HepG2 (cell line): ENCODE measurements at regions not wholly inside any gene's neighbourhood (a gene's known extent, or its start where the extent isn't known, plus 50 kb on each side); places are given as distances from the start of the nearest gene placed in this dataset.

Experiments
- ATAC-seq: fragments of 200-7000 bp; cut with Tn5 transposase; 3 replicates; pipeline ENCODE4 v1.9.1; 2020; ENCODE audit warnings: mild to moderate bottlenecking, moderate library complexity
- BruUV-seq: library from RNA; stranded (reverse); fragments of 400-500 nt; replicated peaks from 2 replicates; lab custom pipeline; 2021; lab: Mats Ljungman, UMichigan
- CTCF ChIA-PET: fragments of 300-600 bp; formaldehyde crosslinking; extraction: SDS; loops from one replicate; lab custom pipeline; 2021; ENCODE audit warnings: low total read pairs, inconsistent platforms, low intra/inter-chr PET ratio; lab: Yijun Ruan, JAX
- POLR2A ChIA-PET: fragments of 350-600 bp; sonication (Branson Sonifier 250); formaldehyde crosslinking; loops from one replicate; lab custom pipeline; 2020; ENCODE audit warnings: antibody characterized with exemption, inconsistent platforms; lab: Yijun Ruan, JAX
- DNase-seq: peaks from one replicate; pipeline ENCODE4 v3.0.0-alpha.2; 2015; ENCODE audit warnings: low spot score
- FAIRE-seq: peaks from 3 replicates; lab custom pipeline; 2011; peaks lifted over from hg19 to GRCh38; lab: Jason Lieb, UNC
- H2AFZ ChIP-seq: one replicate; pipeline ENCODE4 v1.6.1; 2011; ENCODE audit warnings: low read length, inconsistent platforms
- H3K27ac ChIP-seq: fragments of 300-600 bp; 3 replicates; pipeline ENCODE4 v1.8.0; 2011; ENCODE audit warnings: mixed run types, mild to moderate bottlenecking, mixed read lengths, low read length, inconsistent platforms; ENCODE audit not compliant: insufficient read depth; ENCODE audit errors: extremely low read length
- H3K27me3 ChIP-seq, 2 experiments: fragments of 200-600 bp in 1 of 2; 2 replicates in 1 of 2; 3 replicates in 1 of 2; pipeline versions ENCODE4 v1.6.0 to v1.8.0; 2011; ENCODE audit warnings: low read length in 2 of 2, mild to moderate bottlenecking in 2 of 2, moderate library complexity in 2 of 2, inconsistent platforms in 1 of 2; ENCODE audit not compliant: insufficient read depth in 2 of 2, control insufficient read depth in 1 of 2
- H3K36me3 ChIP-seq, 2 experiments: fragments of 200-600 bp in 1 of 2; replicated peaks in 1 of 2; 2 replicates in 1 of 2; 3 replicates in 1 of 2; pipeline versions ENCODE4 v1.5.1 to v1.8.0; 2011; ENCODE audit warnings: low read length in 2 of 2, inconsistent platforms in 1 of 2; ENCODE audit not compliant: insufficient read depth in 2 of 2, control insufficient read depth in 1 of 2
- H3K4me1 ChIP-seq: 2 replicates; pipeline ENCODE4 v1.5.1; 2012; ENCODE audit warnings: low read length, inconsistent platforms; ENCODE audit not compliant: insufficient read depth
- H3K4me2 ChIP-seq: 2 replicates; pipeline ENCODE4 v1.6.0; 2011; ENCODE audit warnings: low read depth, low read length, inconsistent platforms
- H3K4me3 ChIP-seq, 3 experiments: fragments of 200-600 bp in 1 of 3; sonication (generic), shearing (Covaris generic) in 1 of 3; replicated peaks in 1 of 3; 2 replicates each; pipeline ENCODE4 v1.5.1; 2011 to 2016; ENCODE audit warnings: low read length in 3 of 3, inconsistent platforms in 2 of 3, low read depth in 2 of 3, mild to moderate bottlenecking in 2 of 3, control low read depth in 1 of 3, mixed read lengths in 1 of 3; ENCODE audit not compliant: insufficient read depth in 1 of 3
- H3K79me2 ChIP-seq: one replicate; pipeline ENCODE4 v1.6.1; 2011; ENCODE audit warnings: low read length, inconsistent platforms; ENCODE audit not compliant: insufficient read depth
- H3K9ac ChIP-seq: 2 replicates; pipeline ENCODE4 v1.6.0; 2011; ENCODE audit warnings: mild to moderate bottlenecking, low read depth, low read length, inconsistent platforms; ENCODE audit not compliant: insufficient read depth
- H3K9me3 ChIP-seq: 2 replicates; pipeline ENCODE4 v1.5.1; 2012; ENCODE audit warnings: mild to moderate bottlenecking, low read length
- H4K20me1 ChIP-seq: 2 replicates; pipeline ENCODE4 v1.6.0; 2011; ENCODE audit warnings: inconsistent platforms, mild to moderate bottlenecking, low read length, moderate library complexity; ENCODE audit not compliant: insufficient read depth
- MIER2 ChIP-seq: IDR thresholded peaks from 2 replicates; pipeline ENCODE4 v1.6.1; 2016; ENCODE audit warnings: missing biosample characterization, missing genetic modification reagents
- SNAI1 ChIP-seq: sonication (generic); formaldehyde crosslinking; IDR thresholded peaks from 2 replicates; pipeline ENCODE4 v1.5.0; 2020; ENCODE audit warnings: mild to moderate bottlenecking, missing genetic modification reagents, borderline replicate concordance
- ZSCAN29 ChIP-seq: sonication (generic); formaldehyde crosslinking; conservative IDR thresholded peaks from 2 replicates; pipeline ENCODE4 v1.4.0; 2020; ENCODE audit warnings: mild to moderate bottlenecking, missing genetic modification reagents
- WGBS: methylation state at CpG from one replicate; pipeline ENCODE4 v1.1.6; 2017; ENCODE audit warnings: low lambda C conversion rate; 5-methylcytosine and 5-hydroxymethylcytosine counted together
- in situ Hi-C: cut with HindIII; loops from 2 replicates; pipeline ENCODE4 v1.10.0; 2017; ENCODE audit warnings: low pct_unique_long_range_greater_than_20kb; ENCODE audit not compliant: extremely low pct_ligation_motif_present
- intact Hi-C: fragments of 100-400 bp; cut with micrococcal nuclease; formaldehyde crosslinking; loops from one replicate; pipeline ENCODE4 v1.10.0; 2022; ENCODE audit not compliant: unreplicated experiment
- TF ChIP-seq, protein P1 (sequence below): IDR thresholded peaks from 2 replicates; pipeline ENCODE4 v1.6.1; 2016; ENCODE audit warnings: missing biosample characterization, missing genetic modification reagents, low read depth
- TF ChIP-seq, protein P2 (sequence below), 2 experiments: sonication (generic) in 1 of 2; formaldehyde crosslinking in 1 of 2; IDR thresholded peaks; 2 replicates each; pipeline versions ENCODE4 v1.5.1 to v1.6.1; 2011 to 2020; ENCODE audit warnings: borderline replicate concordance in 1 of 2, low read depth in 1 of 2, low read length in 1 of 2, mild to moderate bottlenecking in 1 of 2, missing genetic modification reagents in 1 of 2, moderate library complexity in 1 of 2
- TF ChIP-seq, protein P3 (sequence below): sonication (generic); formaldehyde crosslinking; IDR thresholded peaks from 2 replicates; pipeline ENCODE4 v1.4.0; 2020; ENCODE audit warnings: missing genetic modification reagents, borderline replicate concordance
- TF ChIP-seq, protein P4 (sequence below): sonication (generic); formaldehyde crosslinking; IDR thresholded peaks from 2 replicates; pipeline ENCODE4 v1.5.0; 2020; ENCODE audit warnings: mild to moderate bottlenecking, missing genetic modification reagents

DNA sequence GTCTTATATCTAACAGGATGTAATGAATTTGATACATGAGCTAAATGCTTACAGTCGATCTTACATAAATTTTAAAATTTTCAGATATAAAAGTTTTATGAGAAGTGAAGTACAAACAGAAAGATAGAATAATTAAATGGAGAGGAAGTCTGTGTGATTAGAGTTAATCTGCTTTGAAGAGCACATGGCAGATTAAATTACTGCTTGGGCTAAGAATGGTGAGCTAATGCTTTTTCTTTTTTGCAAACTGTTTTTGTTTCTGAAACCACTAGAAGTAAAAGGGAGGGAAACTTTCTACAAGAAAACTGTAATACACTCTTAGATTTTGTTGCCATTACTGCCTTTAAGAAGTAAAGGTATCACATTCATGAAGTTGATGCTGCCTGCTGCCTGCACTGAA, 96.3 kb upstream of the SPRY2 start (continued):
- TF ChIP-seq, protein P1, sequence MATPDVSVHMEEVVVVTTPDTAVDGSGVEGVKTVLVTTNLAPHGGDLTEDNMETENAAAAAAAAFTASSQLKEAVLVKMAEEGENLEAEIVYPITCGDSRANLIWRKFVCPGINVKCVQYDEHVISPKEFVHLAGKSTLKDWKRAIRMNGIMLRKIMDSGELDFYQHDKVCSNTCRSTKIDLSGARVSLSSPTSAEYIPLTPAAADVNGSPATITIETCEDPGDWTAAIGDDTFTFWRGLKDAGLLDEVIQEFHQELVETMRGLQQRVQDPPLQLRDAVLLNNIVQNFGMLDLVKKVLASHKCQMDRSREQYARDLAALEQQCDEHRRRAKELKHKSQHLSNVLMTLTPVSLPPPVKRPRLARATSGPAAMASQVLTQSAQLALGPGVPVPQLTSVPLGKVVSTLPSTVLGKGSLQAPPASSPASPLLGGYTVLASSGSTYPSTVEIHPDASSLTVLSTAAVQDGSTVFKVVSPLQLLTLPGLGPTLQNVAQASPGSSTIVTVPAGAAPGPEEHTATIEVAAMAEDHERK: no peak
- TF ChIP-seq SNAI1: no peak
- TF ChIP-seq, protein P2, sequence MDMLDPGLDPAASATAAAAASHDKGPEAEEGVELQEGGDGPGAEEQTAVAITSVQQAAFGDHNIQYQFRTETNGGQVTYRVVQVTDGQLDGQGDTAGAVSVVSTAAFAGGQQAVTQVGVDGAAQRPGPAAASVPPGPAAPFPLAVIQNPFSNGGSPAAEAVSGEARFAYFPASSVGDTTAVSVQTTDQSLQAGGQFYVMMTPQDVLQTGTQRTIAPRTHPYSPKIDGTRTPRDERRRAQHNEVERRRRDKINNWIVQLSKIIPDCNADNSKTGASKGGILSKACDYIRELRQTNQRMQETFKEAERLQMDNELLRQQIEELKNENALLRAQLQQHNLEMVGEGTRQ (IDR thresholded peaks at IDR 0.05; ENCODE audit: low read depth, low read length): no peak
- TF ChIP-seq, protein P2 (CRISPR knock-in tag; IDR thresholded peaks at IDR 0.05; ENCODE audit: borderline replicate concordance): no peak
- TF ChIP-seq, protein P3, sequence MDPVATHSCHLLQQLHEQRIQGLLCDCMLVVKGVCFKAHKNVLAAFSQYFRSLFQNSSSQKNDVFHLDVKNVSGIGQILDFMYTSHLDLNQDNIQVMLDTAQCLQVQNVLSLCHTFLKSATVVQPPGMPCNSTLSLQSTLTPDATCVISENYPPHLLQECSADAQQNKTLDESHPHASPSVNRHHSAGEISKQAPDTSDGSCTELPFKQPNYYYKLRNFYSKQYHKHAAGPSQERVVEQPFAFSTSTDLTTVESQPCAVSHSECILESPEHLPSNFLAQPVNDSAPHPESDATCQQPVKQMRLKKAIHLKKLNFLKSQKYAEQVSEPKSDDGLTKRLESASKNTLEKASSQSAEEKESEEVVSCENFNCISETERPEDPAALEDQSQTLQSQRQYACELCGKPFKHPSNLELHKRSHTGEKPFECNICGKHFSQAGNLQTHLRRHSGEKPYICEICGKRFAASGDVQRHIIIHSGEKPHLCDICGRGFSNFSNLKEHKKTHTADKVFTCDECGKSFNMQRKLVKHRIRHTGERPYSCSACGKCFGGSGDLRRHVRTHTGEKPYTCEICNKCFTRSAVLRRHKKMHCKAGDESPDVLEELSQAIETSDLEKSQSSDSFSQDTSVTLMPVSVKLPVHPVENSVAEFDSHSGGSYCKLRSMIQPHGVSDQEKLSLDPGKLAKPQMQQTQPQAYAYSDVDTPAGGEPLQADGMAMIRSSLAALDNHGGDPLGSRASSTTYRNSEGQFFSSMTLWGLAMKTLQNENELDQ (CRISPR knock-in tag): no peak
- TF ChIP-seq, all 625 proteins: peak for 0

DNA sequence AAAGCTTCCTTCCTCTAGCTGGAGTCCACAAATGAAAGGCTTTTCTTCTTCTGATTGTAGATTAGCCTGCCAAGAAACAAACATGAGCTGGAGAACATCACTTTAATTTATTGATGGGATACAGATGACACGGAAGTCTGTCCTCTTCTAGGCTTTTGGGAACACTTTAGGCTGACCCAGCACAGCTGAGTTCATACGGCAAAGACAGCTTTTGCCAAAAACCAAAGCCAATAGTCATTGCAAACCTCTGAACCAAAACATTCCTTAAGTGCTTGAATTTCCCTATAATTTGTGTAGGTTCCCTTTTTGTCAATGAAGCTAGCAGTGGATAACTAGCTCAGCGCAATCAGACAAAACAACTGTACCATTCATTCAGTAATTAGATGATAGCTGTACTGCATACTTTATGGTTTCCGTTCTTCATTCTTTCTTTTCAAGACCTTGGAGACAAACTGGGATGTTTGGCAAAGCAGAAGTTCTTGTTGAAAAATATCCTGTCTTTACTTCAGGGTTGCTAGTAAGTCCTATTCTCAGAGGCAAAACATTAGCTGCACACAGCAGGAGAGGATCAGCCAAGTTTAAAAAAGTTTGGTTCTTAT, 95.7 kb upstream of the SPRY2 start:
- H3K4me1 ChIP-seq: no peaks in the 10 kb centered on the region
- no peaks in the 10 kb centered on the region for H3K79me2 ChIP-seq
- H3K27me3 ChIP-seq: no peaks in the 10 kb centered on the region
- no TSS peak for BruUV-seq
- no peaks in the 10 kb centered on the region for H4K20me1 ChIP-seq
- ATAC-seq (no peak), FAIRE-seq (no peak), DNase-seq (no peak)
- WGBS: 30% methylated on average over 4 of the region's 4 CpGs
- no peak overlapping the region for H3K4me3 ChIP-seq
- intact Hi-C loops: no loop called here
- ChIA-PET POLR2A (no interaction called here), CTCF (no interaction called here)
- in situ Hi-C loops: no loop called here
- no peak overlapping the region for H3K27ac ChIP-seq
- no peaks in the 10 kb centered on the region for H3K36me3 ChIP-seq
- no peak overlapping the region for H3K9ac ChIP-seq
- H3K9me3 ChIP-seq: no peaks in the 10 kb centered on the region
- H3K4me2 ChIP-seq: no peak overlapping the region
- H2AFZ ChIP-seq: no peak overlapping the region
- TF ChIP-seq ZSCAN29 (CRISPR knock-in tag) (no peak), MIER2 (CRISPR knock-in tag) (no peak)
- TF ChIP-seq, protein P2 (IDR thresholded peaks at IDR 0.05; ENCODE audit: low read depth, low read length): no peak
- TF ChIP-seq, protein P2 (CRISPR knock-in tag; IDR thresholded peaks at IDR 0.05; ENCODE audit: borderline replicate concordance): no peak
- TF ChIP-seq, protein P4, sequence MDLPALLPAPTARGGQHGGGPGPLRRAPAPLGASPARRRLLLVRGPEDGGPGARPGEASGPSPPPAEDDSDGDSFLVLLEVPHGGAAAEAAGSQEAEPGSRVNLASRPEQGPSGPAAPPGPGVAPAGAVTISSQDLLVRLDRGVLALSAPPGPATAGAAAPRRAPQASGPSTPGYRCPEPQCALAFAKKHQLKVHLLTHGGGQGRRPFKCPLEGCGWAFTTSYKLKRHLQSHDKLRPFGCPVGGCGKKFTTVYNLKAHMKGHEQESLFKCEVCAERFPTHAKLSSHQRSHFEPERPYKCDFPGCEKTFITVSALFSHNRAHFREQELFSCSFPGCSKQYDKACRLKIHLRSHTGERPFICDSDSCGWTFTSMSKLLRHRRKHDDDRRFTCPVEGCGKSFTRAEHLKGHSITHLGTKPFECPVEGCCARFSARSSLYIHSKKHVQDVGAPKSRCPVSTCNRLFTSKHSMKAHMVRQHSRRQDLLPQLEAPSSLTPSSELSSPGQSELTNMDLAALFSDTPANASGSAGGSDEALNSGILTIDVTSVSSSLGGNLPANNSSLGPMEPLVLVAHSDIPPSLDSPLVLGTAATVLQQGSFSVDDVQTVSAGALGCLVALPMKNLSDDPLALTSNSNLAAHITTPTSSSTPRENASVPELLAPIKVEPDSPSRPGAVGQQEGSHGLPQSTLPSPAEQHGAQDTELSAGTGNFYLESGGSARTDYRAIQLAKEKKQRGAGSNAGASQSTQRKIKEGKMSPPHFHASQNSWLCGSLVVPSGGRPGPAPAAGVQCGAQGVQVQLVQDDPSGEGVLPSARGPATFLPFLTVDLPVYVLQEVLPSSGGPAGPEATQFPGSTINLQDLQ: no peak
